Activated naive CD8-positive, alpha-beta T cell treated with anti-CD3 and anti-CD28 coated beads, Interleukin-2, amount 10 ng/mL, durations not matched to agents 7 days and 5 days (primary cell): ENCODE measurements at regions not wholly inside any gene's neighbourhood (a gene's known extent, or its start where the extent isn't known, plus 50 kb on each side); places are given as distances from the start of the nearest gene placed in this dataset.

Experiments used
- ATAC-seq: fragments of 150-1000 bp; cut with Tn5 transposase; one replicate; pipeline ENCODE4 v1.10.0; 2021; ENCODE audit warnings: low read depth, moderate library complexity
- POLR2A ChIA-PET: fragments of 350-600 bp; sonication (Branson Sonifier 250); formaldehyde crosslinking; loops from one replicate; lab custom pipeline; 2021; ENCODE audit warnings: antibody characterized with exemption; lab: Charles Lee
- DNase-seq: peaks from one replicate; pipeline ENCODE4 v3.0.0; 2021
- H3K27ac Mint-ChIP-seq: one replicate; pipeline ENCODE4 v1.8.0; 2022; ENCODE audit warnings: mild to moderate bottlenecking, mixed read lengths
- H3K27me3 Mint-ChIP-seq: one replicate; pipeline ENCODE4 v1.8.0; 2022; ENCODE audit warnings: mild to moderate bottlenecking, moderate library complexity, mixed read lengths
- H3K36me3 Mint-ChIP-seq: one replicate; pipeline ENCODE4 v1.8.0; 2021; ENCODE audit warnings: mild to moderate bottlenecking, mixed read lengths
- H3K4me1 Mint-ChIP-seq: one replicate; pipeline ENCODE4 v1.8.0; 2021; ENCODE audit warnings: mixed read lengths
- H3K4me3 Mint-ChIP-seq: one replicate; pipeline ENCODE4 v1.8.0; 2022; ENCODE audit warnings: mild to moderate bottlenecking, moderate library complexity, mixed read lengths
- H3K9me3 Mint-ChIP-seq: one replicate; pipeline ENCODE4 v1.8.0; 2021; ENCODE audit warnings: mixed read lengths

- peaks cover 10% of the 10 kb centered on the region for H3K27me3 Mint-ChIP-seq
- H3K27ac Mint-ChIP-seq, result no peak overlapping the region
- ATAC-seq (no peak), DNase-seq (no peak)
- peaks cover 1% of the 10 kb centered on the region for H3K9me3 Mint-ChIP-seq
- H3K4me1 Mint-ChIP-seq, result no peaks in the 10 kb centered on the region
- H3K36me3 Mint-ChIP-seq, result peaks cover 1% of the 10 kb centered on the region
- no peak overlapping the region for H3K4me3 Mint-ChIP-seq
- POLR2A ChIA-PET, result no interaction called here
Measured at GRCh38 chr7:17599733-17600339, 301.4 kb downstream of the AHR start.

GRCh38 chr7:17600340-17600752 lies 301.9 kb downstream of the AHR start:
- DNase-seq, result no peak
- H3K27ac Mint-ChIP-seq, result no peak overlapping the region
- peaks cover 2% of the 10 kb centered on the region for H3K9me3 Mint-ChIP-seq
- peaks cover 10% of the 10 kb centered on the region for H3K27me3 Mint-ChIP-seq
- H3K36me3 Mint-ChIP-seq, result peaks cover 1% of the 10 kb centered on the region
- POLR2A ChIA-PET, result no interaction called here
- no peaks in the 10 kb centered on the region for H3K4me1 Mint-ChIP-seq
- no peak overlapping the region for H3K4me3 Mint-ChIP-seq
- ATAC-seq, result no peak

- peaks cover 6% of the 10 kb centered on the region for H3K27me3 Mint-ChIP-seq
- H3K4me1 Mint-ChIP-seq, result no peaks in the 10 kb centered on the region
- no peak overlapping the region for H3K27ac Mint-ChIP-seq
- no peak for ATAC-seq
- H3K36me3 Mint-ChIP-seq, result peaks cover 1% of the 10 kb centered on the region
- peaks cover 6% of the 10 kb centered on the region for H3K9me3 Mint-ChIP-seq
- POLR2A ChIA-PET, result no interaction called here
- H3K4me3 Mint-ChIP-seq, result no peak overlapping the region
- no peak for DNase-seq
Measured at GRCh38 chr7:17601921-17602320, 303.5 kb downstream of the AHR start.

GRCh38 chr7:17608114-17608833 lies 309.8 kb downstream of the AHR start:
- Mint-ChIP-seq H3K4me3 (no peak overlapping the region), H3K9me3 (peaks cover 6% of the 10 kb centered on the region), H3K27ac (no peak overlapping the region), H3K36me3 (peaks cover 1% of the 10 kb centered on the region), H3K4me1 (no peaks in the 10 kb centered on the region), H3K27me3 (peaks cover 6% of the 10 kb centered on the region)
- POLR2A ChIA-PET, result no interaction called here
- no peak for DNase-seq
- ATAC-seq, result no peak

- Mint-ChIP-seq H3K4me3 (no peak overlapping the region), H3K36me3 (no peaks in the 10 kb centered on the region), H3K9me3 (no peaks in the 10 kb centered on the region), H3K27ac (no peak overlapping the region), H3K4me1 (no peaks in the 10 kb centered on the region), H3K27me3 (no peaks in the 10 kb centered on the region)
- no peak for DNase-seq
- ATAC-seq, result no peak
- POLR2A ChIA-PET, result no interaction called here
Measured at GRCh38 chr7:17611611-17612010, 313.2 kb downstream of the AHR start.

DNA sequence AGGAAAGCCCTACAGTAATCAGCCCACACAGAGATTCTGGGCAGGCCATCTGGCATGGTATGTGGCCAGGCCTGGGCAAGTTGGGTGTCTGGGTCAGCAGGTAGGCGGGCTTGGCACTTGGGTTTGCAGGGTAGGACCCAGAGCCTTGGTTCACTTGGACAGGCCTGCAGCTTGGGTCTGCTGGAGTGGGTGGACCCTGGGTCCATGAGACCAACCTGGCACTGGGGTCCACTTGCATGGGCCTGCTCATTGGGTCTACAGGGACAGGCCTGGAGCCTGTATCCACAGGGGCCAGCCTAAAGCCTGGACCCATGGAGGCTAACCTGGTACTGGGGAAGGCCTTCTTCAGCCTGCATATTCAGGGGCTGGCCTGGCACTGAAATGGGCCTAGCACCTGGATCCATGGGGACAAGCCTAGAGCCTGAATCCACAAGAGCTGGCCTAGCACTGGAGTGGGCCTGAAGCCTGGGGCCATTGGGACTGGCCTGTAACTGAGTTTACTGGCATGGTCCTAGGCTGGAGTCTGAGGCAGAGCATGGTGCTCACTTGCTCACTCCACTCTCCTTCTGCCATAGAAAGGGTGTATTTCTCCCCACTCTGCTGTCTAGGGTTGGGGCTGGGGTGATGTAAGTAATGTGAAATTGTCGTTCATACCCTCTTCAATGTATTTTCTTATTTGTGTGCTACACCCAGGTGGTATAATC lies 315.0 kb downstream of the AHR start:
- no peaks in the 10 kb centered on the region for H3K9me3 Mint-ChIP-seq
- no peaks in the 10 kb centered on the region for H3K36me3 Mint-ChIP-seq
- H3K27ac Mint-ChIP-seq, result no peak overlapping the region
- POLR2A ChIA-PET, result no interaction called here
- no peak overlapping the region for H3K4me3 Mint-ChIP-seq
- ATAC-seq, result no peak
- no peak for DNase-seq
- H3K27me3 Mint-ChIP-seq, result no peaks in the 10 kb centered on the region
- no peaks in the 10 kb centered on the region for H3K4me1 Mint-ChIP-seq

DNA sequence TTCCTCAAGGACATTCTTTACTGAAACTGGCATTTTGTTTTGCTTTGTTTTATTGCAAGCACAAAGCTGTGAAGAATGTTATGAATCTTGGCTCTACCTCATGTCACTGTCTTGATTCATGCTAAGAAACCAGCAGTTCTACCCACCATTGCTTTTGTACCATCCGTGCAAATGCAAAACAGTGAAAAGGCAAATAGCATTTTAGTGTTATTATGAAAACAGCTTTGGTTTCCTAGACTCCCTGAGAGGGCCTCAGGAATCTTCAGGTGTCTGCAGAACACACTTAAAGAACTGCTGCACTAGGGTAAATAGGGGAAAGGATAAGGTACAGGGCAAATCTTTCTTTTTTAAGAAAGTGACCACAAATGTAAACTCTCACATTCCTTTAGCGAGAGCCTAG lies 318.9 kb downstream of the AHR start:
- POLR2A ChIA-PET, result no interaction called here
- H3K27me3 Mint-ChIP-seq, result no peaks in the 10 kb centered on the region
- no peak overlapping the region for H3K4me3 Mint-ChIP-seq
- H3K4me1 Mint-ChIP-seq, result no peaks in the 10 kb centered on the region
- DNase-seq, result no peak
- no peak overlapping the region for H3K27ac Mint-ChIP-seq
- H3K36me3 Mint-ChIP-seq, result no peaks in the 10 kb centered on the region
- H3K9me3 Mint-ChIP-seq, result peaks cover 2% of the 10 kb centered on the region
- no peak for ATAC-seq

DNA sequence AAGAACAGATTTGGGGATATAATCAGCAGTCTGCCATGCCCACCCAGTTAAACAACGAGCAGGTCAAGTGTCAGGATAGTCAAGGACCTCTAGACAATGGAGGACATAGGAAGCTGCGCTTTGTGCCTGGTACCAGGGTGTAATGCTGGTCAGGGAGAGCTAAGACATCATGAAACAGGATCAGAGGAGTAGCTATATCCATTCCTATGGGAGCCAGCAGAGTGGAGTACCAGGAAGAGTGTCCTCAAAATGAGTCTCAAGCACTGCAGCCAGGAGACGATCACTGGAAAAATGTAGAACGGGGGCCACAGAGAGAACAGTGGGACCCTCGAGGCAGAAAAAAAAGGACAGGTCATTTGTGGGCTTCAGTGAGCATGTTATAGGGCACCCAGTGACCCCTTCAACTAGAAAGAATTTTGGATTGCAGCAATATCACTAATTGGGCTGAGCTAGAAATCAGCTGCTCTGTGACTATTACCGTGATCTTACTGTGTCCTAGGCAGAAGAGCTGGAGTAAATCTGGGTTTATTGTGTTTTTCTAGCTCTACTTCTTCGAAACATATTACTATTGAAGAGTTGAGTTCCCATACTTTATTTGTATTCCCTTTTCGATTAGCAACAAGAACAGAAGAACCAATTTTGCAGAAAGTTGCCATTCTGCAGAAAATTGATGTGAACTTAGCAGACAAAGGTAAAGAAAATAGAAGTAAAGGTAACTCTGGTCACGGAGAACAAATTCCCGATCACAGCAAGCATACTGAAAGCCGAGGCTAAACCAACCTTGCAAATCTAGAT lies 319.6 kb downstream of the AHR start:
- POLR2A ChIA-PET, result no interaction called here
- DNase-seq, result no peak
- no peak overlapping the region for H3K4me3 Mint-ChIP-seq
- no peak for ATAC-seq
- no peaks in the 10 kb centered on the region for H3K4me1 Mint-ChIP-seq
- no peaks in the 10 kb centered on the region for H3K36me3 Mint-ChIP-seq
- no peaks in the 10 kb centered on the region for H3K27me3 Mint-ChIP-seq
- H3K27ac Mint-ChIP-seq, result no peak overlapping the region
- H3K9me3 Mint-ChIP-seq, result peaks cover 2% of the 10 kb centered on the region

- POLR2A ChIA-PET, result no interaction called here
- Mint-ChIP-seq H3K9me3 (peaks cover 2% of the 10 kb centered on the region), H3K36me3 (no peaks in the 10 kb centered on the region), H3K4me3 (no peak overlapping the region), H3K27me3 (no peaks in the 10 kb centered on the region), H3K4me1 (no peaks in the 10 kb centered on the region), H3K27ac (no peak overlapping the region)
- DNase-seq, result no peak
- no peak for ATAC-seq
Measured at GRCh38 chr7:17618652-17618974, 320.2 kb downstream of the AHR start.

- DNase-seq (no peak), ATAC-seq (no peak)
- H3K9me3 Mint-ChIP-seq, result peaks cover 2% of the 10 kb centered on the region
- H3K36me3 Mint-ChIP-seq, result no peaks in the 10 kb centered on the region
- no peak overlapping the region for H3K27ac Mint-ChIP-seq
- POLR2A ChIA-PET, result no interaction called here
- H3K27me3 Mint-ChIP-seq, result no peaks in the 10 kb centered on the region
- H3K4me3 Mint-ChIP-seq, result no peak overlapping the region
- no peaks in the 10 kb centered on the region for H3K4me1 Mint-ChIP-seq
Measured at GRCh38 chr7:17619196-17619818, 320.9 kb downstream of the AHR start.

DNA sequence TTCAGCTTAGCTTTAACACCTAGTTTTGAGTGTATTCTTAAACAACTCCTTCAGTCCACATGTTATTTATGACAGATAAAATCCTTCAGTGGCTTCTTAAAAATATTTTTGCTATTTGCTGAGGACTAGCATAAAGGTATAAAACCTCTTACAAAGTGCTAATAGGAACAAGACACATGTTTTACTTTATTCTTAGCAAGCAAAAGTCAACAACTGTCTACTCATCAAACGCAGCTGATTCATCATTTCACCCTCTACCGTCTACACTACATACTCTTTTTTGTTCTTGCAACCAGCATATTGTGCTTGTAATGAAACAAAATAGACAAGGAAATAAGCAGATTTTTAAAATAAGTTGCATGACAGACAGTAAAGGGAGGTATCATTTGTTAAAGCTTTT lies 319.7 kb downstream of the SNX13 start:
- H3K9me3 Mint-ChIP-seq, result peaks cover 2% of the 10 kb centered on the region

DNA sequence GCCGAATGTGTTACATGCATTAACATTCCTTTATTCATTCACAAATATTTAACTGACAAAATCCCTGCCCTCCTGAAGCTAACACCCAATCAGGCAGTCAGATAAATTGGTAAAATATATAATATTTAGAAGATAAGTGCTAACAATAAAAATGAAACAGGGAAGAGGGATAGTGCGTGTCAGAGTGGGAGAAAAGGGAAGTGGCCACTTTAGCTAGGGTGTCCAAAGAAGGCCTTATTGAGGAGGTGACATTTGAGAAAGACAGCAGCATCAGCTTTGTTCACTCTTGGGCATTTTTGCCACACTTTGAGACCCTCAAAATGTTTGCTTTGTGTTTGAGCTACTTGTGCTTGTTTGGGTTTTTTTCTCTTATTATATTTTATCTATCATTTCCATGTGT lies 317.8 kb downstream of the SNX13 start:
- Mint-ChIP-seq H3K27me3 (no peaks in the 10 kb centered on the region), H3K4me3 (no peak overlapping the region), H3K36me3 (no peaks in the 10 kb centered on the region), H3K4me1 (no peaks in the 10 kb centered on the region), H3K9me3 (peaks cover 2% of the 10 kb centered on the region), H3K27ac (no peak overlapping the region)
- ATAC-seq (no peak), DNase-seq (no peak)
- POLR2A ChIA-PET, result no interaction called here

More for the DNA sequence above, 319.7 kb downstream of the SNX13 start:
- H3K36me3 Mint-ChIP-seq, result no peaks in the 10 kb centered on the region
- no peak overlapping the region for H3K27ac Mint-ChIP-seq
- H3K27me3 Mint-ChIP-seq, result no peaks in the 10 kb centered on the region
- POLR2A ChIA-PET, result no interaction called here
- no peak overlapping the region for H3K4me3 Mint-ChIP-seq
- no peaks in the 10 kb centered on the region for H3K4me1 Mint-ChIP-seq
- no peak for ATAC-seq
- DNase-seq, result no peak

DNA sequence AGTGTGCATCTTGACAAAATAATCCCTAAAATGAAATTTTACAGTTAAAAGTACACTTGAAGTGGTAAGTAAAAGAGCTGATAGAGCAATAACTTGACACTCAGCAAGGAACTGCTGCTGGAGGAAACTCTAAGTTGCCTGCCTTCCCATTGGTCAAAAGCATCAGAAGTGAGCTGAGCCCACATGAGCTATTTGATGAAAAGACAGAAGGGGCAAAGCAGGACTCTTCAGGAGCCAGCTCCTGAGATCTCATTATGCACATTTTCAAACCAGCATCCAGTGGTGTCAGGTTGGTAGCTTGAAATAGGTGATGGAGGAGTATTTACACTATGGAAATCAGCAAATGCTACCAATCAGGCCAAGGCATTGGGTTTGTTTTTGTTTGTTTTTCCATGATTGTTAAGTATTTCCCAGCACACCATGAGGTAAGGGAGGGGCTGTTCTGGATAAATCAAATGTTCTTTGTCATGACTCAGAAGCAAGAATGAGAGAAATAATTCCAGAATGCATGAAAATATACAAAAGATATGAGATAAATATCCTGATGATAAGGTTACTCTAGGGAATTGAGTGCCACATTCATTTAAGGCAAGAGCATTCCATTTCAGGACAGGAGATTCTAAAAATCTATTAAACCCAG lies 316.6 kb downstream of the SNX13 start:
- H3K27me3 Mint-ChIP-seq, result peaks cover 4% of the 10 kb centered on the region
- H3K9me3 Mint-ChIP-seq, result peaks cover 2% of the 10 kb centered on the region
- H3K4me3 Mint-ChIP-seq, result no peak overlapping the region
- no peaks in the 10 kb centered on the region for H3K36me3 Mint-ChIP-seq
- POLR2A ChIA-PET, result no interaction called here
- DNase-seq (no peak), ATAC-seq (no peak)
- no peaks in the 10 kb centered on the region for H3K4me1 Mint-ChIP-seq
- no peak overlapping the region for H3K27ac Mint-ChIP-seq
